HEK293T (cell line): ENCODE measurements at regions not wholly inside any gene's neighbourhood (a gene's known extent, or its start where the extent isn't known, plus 50 kb on each side); places are given as distances from the start of the nearest gene placed in this dataset.

ENCODE experiments used
- CTCF ChIA-PET: fragments of 350-600 bp; formaldehyde crosslinking; extraction: SDS; loops from one replicate; lab custom pipeline; 2021; ENCODE audit warnings: antibody characterized with exemption, inconsistent platforms; lab: Yijun Ruan, JAX
- POLR2A ChIA-PET: fragments of 350-600 bp; formaldehyde crosslinking; extraction: SDS; loops from one replicate; lab custom pipeline; 2020; ENCODE audit warnings: antibody characterized with exemption, inconsistent platforms; lab: Yijun Ruan, JAX
- DNase-seq: peaks from one replicate; pipeline ENCODE4 v3.0.0; 2012; ENCODE audit warnings: mixed read lengths; ENCODE audit errors: extremely low spot score
- ARNT ChIP-seq: fragments of 450-650 bp; IDR thresholded peaks from 2 replicates; pipeline ENCODE4 v1.6.1; 2017; ENCODE audit warnings: mild to moderate bottlenecking
- BHLHE40 ChIP-seq: fragments of 450-650 bp; IDR thresholded peaks from 2 replicates; pipeline ENCODE4 v1.6.1; 2016; ENCODE audit warnings: mild to moderate bottlenecking, moderate library complexity, borderline replicate concordance
- CTBP1 ChIP-seq: fragments of 450-650 bp; IDR thresholded peaks from 2 replicates; pipeline ENCODE4 v1.6.1; 2016; ENCODE audit warnings: borderline replicate concordance
- ELF4 ChIP-seq: fragments of 450-650 bp; IDR thresholded peaks from 2 replicates; pipeline ENCODE4 v1.6.1; 2017; ENCODE audit warnings: antibody characterized with exemption
- FOXA1 ChIP-seq: fragments of 450-650 bp; IDR thresholded peaks from 2 replicates; pipeline ENCODE4 v1.6.1; 2016; ENCODE audit warnings: mild to moderate bottlenecking
- FOXK2 ChIP-seq: fragments of 450-650 bp; IDR thresholded peaks from 2 replicates; pipeline ENCODE4 v1.6.1; 2016; ENCODE audit warnings: mild to moderate bottlenecking
- FOXM1 ChIP-seq: fragments of 450-650 bp; IDR thresholded peaks from 2 replicates; pipeline ENCODE4 v1.6.1; 2017; ENCODE audit warnings: mild to moderate bottlenecking, borderline replicate concordance
- HDGF ChIP-seq: fragments of 450-650 bp; IDR thresholded peaks from 2 replicates; pipeline ENCODE4 v1.6.1; 2017; ENCODE audit warnings: antibody characterized with exemption, borderline replicate concordance
- L3MBTL2 ChIP-seq: fragments of 450-650 bp; conservative IDR thresholded peaks from 2 replicates; pipeline ENCODE4 v1.6.1; 2016; ENCODE audit warnings: mild to moderate bottlenecking
- LEF1 ChIP-seq: fragments of 450-650 bp; IDR thresholded peaks from 2 replicates; pipeline ENCODE4 v1.6.1; 2017; ENCODE audit warnings: mild to moderate bottlenecking, borderline replicate concordance
- NFRKB ChIP-seq: fragments of 450-650 bp; IDR thresholded peaks from 2 replicates; pipeline ENCODE4 v1.6.1; 2016; ENCODE audit warnings: mild to moderate bottlenecking, moderate library complexity
- SP1 ChIP-seq: fragments of 450-650 bp; IDR thresholded peaks from 2 replicates; pipeline ENCODE4 v1.6.1; 2017
- SUZ12 ChIP-seq: fragments of 450-650 bp; IDR thresholded peaks from 2 replicates; pipeline ENCODE4 v1.6.1; 2016; ENCODE audit warnings: mild to moderate bottlenecking
- TARDBP ChIP-seq: fragments of 450-650 bp; IDR thresholded peaks from 2 replicates; pipeline ENCODE4 v1.6.1; 2016
- ZNF384 ChIP-seq: fragments of 450-650 bp; IDR thresholded peaks from 2 replicates; pipeline ENCODE4 v1.6.1; 2016
- TF ChIP-seq, protein P1 (sequence below): fragments of 450-650 bp; IDR thresholded peaks from 2 replicates; pipeline ENCODE4 v1.6.1; 2016

GRCh38 chr3:25226747-25227146, 201.3 kb upstream of the RARB start:
- no peak for DNase-seq
- TF ChIP-seq ZNF384 (no peak), LEF1 (no peak), ARNT (no peak), SUZ12 (no peak), FOXK2 (no peak), SP1 (no peak), L3MBTL2 (no peak)
- ChIA-PET CTCF (no interaction called here), POLR2A (no interaction called here)

- POLR2A ChIA-PET: no interaction called here
- DNase-seq: peak; percentile 16
- TF ChIP-seq TARDBP (no peak), FOXM1 (no peak), ZNF384 (peak; percentile 76; the same call in 1 of the 2 replicates), CTBP1 (peak; percentile 96), ARNT (peak; percentile 69)
- TF ChIP-seq, protein P1, sequence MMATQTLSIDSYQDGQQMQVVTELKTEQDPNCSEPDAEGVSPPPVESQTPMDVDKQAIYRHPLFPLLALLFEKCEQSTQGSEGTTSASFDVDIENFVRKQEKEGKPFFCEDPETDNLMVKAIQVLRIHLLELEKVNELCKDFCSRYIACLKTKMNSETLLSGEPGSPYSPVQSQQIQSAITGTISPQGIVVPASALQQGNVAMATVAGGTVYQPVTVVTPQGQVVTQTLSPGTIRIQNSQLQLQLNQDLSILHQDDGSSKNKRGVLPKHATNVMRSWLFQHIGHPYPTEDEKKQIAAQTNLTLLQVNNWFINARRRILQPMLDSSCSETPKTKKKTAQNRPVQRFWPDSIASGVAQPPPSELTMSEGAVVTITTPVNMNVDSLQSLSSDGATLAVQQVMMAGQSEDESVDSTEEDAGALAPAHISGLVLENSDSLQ: peak; percentile 94
- CTCF ChIA-PET: no interaction called here
These were observed 198.5 kb upstream of the RARB start for GRCh38 chr3:25229586-25229985.

DNA sequence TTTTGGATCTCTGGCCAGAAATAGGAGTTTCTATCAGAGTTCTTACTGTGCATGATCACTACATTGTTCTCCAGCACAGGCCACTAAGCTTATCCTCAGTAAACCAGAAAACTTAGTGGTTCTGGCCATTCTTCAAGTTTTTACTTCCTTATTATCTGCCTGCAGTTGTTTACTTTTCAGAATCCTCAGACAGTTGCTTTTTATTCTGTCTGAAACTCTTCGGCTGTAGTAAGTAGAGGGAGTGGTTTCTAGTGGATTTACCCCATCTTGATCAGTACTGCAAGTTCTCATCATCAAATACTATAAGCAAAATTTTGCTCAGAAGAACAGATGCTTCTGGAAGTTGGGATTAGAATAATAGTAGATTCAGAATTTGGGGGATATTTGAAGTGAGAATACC, 193.0 kb upstream of the RARB start:
- ChIA-PET POLR2A (no interaction called here), CTCF (no interaction called here)
- TF ChIP-seq CTBP1: no peak
- TF ChIP-seq NFRKB: no peak
- TF ChIP-seq FOXA1: no peak
- no peak for TF ChIP-seq L3MBTL2
- no peak for TF ChIP-seq FOXM1
- TF ChIP-seq FOXK2: no peak
- TF ChIP-seq SP1: no peak
- no peak for TF ChIP-seq ZNF384
- TF ChIP-seq, protein P1: no peak
- no peak for TF ChIP-seq ARNT
- no peak for TF ChIP-seq HDGF
- TF ChIP-seq SUZ12: no peak
- TF ChIP-seq BHLHE40: no peak
- no peak for TF ChIP-seq TARDBP
- TF ChIP-seq LEF1: no peak
- no peak for TF ChIP-seq ELF4
- DNase-seq: no peak

- ChIA-PET POLR2A (no interaction called here), CTCF (no interaction called here)
- DNase-seq: no peak
- TF ChIP-seq ARNT (peak; percentile 59; the same call in 1 of the 2 replicates), ZNF384 (no peak), NFRKB (no peak)
These were observed 192.6 kb upstream of the RARB start for GRCh38 chr3:25235466-25235865.

DNA sequence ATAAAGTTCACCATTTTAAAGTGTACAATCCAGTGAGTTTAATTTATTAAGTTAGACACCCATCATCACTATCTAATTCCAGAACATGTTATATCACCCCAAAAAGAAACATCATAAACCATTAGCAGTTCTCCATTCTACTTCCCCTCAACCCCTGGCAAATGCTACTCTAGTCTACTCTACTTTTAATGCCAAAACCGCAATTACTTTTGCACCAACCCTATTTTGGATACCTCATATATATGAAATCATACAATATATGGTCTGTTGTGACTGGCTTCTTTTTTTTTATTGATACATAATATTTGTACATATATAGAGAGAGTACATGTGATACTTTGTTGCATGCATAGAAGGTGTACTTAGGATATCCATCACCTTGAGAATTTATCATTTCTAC, 190.5 kb upstream of the RARB start:
- TF ChIP-seq ZNF384 (no peak), ELF4 (peak; percentile 58; the same call in 1 of the 2 replicates), FOXK2 (no peak), CTBP1 (no peak)
- ChIA-PET POLR2A (no interaction called here), CTCF (no interaction called here)
- DNase-seq: no peak

DNA sequence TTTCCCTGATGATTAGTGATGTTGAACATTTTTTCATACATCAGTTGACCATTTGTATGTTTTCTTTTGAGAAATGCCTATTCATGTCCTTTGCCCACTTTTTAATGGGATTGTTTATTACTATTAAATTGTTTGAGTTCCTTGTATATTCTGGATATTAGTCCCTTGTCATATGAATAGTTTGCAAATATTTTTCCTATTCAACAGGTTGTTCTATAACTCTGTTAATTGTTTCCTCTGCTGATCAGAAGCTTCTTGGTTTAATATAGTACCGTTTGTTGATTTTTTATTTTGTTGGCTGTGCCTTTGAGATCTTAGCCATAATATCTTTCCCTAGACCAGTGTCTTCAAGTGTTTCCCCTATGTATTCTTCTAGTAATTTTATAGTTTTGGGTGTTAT, 189.0 kb upstream of the RARB start:
- DNase-seq: no peak
- CTCF ChIA-PET: no interaction called here
- POLR2A ChIA-PET: no interaction called here
- TF ChIP-seq LEF1: no peak
- TF ChIP-seq TARDBP: no peak
- no peak for TF ChIP-seq BHLHE40
- no peak for TF ChIP-seq ARNT
- TF ChIP-seq, protein P1: no peak
- no peak for TF ChIP-seq ZNF384
- TF ChIP-seq FOXM1: no peak
- TF ChIP-seq L3MBTL2: no peak
- TF ChIP-seq ELF4: no peak
- no peak for TF ChIP-seq SUZ12
- TF ChIP-seq NFRKB: no peak
- TF ChIP-seq FOXA1: no peak
- TF ChIP-seq SP1: no peak
- no peak for TF ChIP-seq FOXK2
- TF ChIP-seq HDGF: no peak
- TF ChIP-seq CTBP1: no peak

DNA sequence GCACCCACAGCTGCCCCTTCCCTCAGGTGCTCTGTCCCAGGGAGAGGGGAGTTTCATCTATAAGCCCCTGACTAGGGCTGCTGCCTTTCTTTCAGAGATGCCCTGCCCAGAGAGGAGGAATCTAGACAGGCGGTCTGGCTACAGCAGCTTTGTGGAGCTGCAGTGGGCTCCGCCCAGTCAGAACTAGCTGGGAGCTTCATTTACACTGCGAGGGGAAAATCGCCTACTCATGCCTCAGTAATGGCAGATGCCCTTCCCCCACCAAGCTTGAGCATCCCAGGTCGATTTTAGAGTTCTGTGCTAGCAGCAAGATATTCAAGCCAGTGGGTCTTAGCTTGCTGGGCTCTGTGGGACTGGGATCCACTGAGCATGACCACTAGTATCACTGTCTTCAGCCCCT, 181.2 kb upstream of the RARB start:
- ChIA-PET POLR2A (no interaction called here), CTCF (no interaction called here)
- TF ChIP-seq HDGF (no peak), ZNF384 (no peak), SP1 (no peak), TARDBP (no peak), ARNT (no peak), FOXK2 (no peak), SUZ12 (no peak), CTBP1 (no peak), FOXM1 (no peak), FOXA1 (no peak), BHLHE40 (no peak), L3MBTL2 (no peak), ELF4 (no peak), LEF1 (no peak), NFRKB (no peak)
- TF ChIP-seq, protein P1: no peak
- no peak for DNase-seq
